Medulla oblongata (tissue), 1 donor: ENCODE measurements at regions not wholly inside any gene's neighbourhood (a gene's known extent, or its start where the extent isn't known, plus 50 kb on each side); places are given as distances from the start of the nearest gene placed in this dataset.
"Not testable (repeated sequence)": the region's sequence is repeated elsewhere in the genome, so short reads cannot be mapped to it uniquely, and the experiment has no call there.

ENCODE experiments used
- DNase-seq: peaks from one replicate; pipeline ENCODE4 v3.0.0-alpha.2; 2015; ENCODE audit errors: extremely low spot score

GRCh38 chr2:239819974-239820555, 205.1 kb downstream of the NDUFA10 start:
- no peak for DNase-seq

- DNase-seq: no peak
Observed at GRCh38 chr2:239819091-239819973, 205.8 kb downstream of the NDUFA10 start.

DNA sequence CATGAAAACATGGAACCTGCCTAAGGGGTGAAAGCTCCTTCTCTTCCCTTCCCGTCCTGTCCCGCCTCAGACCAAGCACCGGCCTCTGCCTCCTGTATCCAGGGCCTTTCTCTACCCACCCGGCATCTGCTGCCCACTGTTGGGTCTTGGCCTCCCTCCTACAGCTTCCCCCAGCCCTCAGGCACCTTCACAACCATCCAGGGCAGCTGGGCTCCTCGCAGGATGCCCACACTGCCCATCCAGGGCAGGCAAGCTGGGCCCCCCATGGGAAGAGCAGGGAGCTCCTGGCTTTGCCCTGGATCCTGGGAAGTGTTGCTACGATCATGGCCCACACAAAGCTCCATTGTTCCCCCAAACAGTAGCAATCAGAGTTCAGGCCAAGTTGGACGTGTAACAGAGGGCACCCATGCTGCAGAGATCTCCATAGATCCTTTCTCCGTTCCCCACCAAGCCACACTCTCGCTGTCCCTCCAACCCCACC, 206.6 kb downstream of the NDUFA10 start:
- peak; percentile 89 for DNase-seq

DNA sequence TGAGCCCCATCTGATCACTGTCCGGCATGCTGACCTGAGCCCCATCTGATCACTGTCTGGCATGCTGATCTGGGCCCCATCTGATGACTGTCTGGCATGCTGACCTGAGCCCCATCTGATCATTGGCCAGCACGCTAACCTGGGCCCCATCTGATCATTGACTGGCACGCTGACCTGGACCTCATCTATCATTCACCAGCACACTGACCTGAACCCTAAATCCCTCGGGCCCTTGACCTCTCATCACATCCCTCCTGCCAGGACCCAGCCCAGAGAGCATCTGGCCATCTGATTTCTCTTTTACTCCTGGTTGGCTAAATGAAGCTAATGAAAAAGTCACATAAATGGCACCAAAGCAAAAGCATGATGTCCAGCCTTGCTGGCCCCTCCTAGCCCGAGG, 207.1 kb downstream of the NDUFA10 start:
- no peak for DNase-seq

DNA sequence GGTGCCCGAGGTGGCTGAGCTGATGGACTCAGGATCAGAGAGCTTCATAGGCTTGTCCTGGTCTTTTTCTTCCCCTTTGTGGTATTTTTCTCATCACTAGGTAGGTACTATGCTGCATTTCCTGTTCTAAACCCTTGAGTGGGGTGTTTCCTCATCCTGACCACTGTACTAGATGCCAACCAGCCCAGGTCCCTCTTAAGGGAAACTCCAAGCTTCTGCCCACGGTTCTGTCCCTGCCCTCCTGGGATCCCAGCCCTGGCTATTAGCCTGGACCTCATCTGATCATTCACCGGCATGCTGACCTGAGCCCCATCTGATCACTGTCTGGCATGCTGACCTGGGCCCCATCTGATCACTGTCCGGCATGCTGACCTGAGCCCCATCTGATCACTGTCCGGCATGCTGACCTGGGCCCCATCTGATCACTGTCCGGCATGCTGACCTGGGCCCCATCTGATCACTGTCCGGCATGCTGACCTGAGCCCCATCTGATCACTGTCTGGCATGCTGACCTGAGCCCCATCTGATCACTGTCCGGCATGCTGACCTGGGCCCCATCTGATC, 207.6 kb downstream of the NDUFA10 start:
- DNase-seq: not testable (repeated sequence)

- DNase-seq: no peak
Observed at GRCh38 chr2:239816576-239817467, 208.3 kb downstream of the NDUFA10 start.

GRCh38 chr2:239815671-239816070, 209.5 kb downstream of the NDUFA10 start:
- DNase-seq: no peak

DNA sequence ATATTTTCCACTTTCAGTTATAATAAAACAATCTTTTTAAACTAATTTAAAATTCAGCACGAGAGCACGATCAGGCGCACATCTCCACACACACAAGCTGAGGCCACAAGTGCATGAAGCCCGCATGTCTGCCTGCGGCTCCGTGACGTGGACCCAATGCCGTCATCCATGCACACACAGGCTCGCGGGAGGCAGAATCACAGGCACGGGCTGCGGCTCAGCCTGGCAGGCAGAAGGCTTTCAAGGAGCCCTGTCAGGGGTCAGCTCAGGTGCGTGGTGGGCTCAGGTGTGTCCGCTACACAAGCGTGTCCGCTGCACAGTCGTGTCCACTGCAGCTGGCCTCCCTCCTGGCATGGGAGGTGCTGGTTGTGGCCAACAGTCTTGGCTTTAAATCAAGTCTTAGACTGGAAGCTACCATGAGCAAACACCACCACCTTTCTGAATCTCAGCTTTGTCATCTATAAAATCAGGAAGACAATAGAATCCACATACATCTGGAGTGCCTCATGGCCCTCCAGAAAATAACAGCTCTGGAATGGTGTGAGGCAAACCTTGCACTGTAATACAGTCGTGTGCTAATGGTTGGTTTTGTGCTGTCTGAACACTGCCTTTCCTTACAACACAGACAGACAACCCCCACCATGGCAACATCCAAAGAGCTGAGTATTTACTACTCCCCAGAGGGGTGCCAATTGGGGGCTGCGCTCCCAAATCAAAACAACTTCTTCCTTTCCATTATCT, 210.1 kb downstream of the NDUFA10 start:
- no peak for DNase-seq

DNA sequence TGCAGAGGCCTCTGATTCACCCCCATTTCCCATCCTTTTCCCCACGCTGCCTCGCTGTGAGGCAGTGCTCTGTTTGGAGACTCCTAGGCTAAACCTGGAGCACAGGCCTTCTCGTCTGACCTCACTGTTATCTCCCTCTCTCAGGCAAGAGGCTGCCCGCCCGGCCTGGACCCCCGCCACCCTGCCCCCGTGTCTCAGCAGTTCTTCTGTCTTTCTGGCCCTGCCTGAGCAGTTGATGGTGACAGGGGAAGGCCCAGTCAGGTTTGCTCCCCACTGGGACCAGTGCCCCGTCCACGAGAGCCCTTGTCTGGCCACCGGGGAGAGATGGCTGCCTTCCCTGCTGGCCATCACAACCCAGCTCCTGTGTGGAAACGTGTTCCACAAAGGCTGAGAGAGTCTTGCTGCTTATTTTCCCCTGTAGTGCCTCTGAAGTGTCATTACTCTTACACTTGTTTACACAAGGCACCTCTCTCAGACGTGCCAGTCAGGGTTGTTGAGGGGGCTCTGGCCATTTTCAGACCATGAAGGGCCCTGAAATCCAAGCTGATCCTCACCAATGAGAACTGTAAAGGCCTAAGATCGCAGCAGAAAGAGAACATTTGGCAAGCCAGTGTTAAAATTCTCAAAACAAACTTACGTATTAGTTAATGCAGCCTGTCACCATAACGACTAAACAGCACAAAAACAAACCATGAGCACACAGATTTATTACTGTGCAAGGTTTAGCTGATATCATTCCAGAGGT, 210.9 kb downstream of the NDUFA10 start:
- no peak for DNase-seq

DNA sequence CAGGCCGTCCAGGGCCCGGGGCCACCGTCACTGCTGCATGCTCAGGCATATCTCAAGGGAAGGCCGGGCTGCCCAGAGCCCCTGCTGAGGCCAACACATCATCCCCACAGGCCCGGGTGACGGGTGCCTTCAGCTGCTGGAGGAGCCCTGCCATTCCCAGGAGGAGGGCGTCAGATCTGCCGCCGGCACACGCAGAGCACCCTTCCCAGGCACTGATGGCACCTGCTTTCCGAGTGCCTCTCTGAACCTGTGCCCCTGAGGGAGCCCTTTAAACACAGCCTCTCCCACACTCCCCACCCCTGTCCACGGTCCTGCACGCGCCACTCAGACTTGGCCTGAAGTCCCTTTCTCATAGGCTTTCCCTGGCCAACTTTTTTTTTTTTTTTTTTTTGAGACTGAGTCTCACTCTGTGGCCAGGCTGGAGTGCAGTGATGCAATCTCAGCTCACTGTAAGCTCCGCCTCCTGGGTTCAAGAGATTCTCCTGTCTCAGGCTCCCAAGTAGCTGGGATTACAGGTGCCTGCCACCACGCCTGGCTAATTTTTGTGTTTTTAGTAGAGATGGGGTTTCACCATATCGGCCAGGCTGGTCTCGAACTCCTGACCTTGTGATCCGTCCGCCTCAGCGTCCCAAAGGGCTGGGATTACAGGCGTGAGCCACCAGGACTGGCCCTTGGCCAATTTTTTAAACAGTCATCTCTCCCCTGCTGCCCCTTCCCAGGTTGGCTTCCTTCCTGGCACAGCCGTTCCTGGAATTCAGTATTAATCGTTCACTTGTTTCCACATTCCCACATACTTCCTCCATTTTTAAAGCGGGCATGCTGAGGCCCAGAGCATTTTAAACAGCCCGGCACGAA, 211.7 kb downstream of the NDUFA10 start:
- no peak for DNase-seq

GRCh38 chr2:239811806-239812560, 213.2 kb downstream of the NDUFA10 start:
- no peak for DNase-seq

DNA sequence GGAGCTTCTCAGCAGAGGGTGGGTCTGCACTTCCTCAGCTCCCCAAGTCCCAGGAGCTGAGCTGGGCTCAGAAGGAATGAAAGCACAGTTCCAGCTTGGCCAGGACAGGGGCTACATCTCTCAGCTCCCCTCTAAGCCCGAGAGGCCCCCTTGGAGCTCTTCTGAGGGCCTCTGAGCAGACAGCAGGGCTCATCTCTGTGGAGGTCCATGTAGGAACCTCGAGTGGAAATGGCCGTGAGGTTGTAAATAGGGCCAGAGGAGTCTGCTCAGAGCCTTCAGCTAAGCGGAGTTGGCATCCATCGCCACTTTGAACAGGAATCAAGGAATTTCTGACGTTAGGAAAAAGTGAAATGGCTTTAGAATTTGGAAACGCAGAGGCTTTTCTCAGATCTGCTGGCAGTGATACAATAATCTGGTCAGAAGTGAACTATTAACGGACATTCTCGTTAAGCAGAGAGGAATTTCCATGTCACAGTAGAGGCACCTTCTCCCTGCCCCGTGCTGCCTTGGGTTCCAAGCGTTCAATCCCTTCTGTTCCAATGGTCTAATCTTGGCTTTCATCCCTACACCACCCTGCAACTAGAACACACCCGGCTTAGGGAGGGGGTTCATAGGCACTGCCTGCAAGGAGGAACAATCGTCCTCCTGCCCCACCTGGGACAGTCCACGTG, 213.9 kb downstream of the NDUFA10 start:
- no peak for DNase-seq

- no peak for DNase-seq
Observed at GRCh38 chr2:239809391-239809790, 215.8 kb downstream of the NDUFA10 start.

- no peak for DNase-seq
Observed at GRCh38 chr2:239807568-239807967, 217.6 kb downstream of the NDUFA10 start.

GRCh38 chr2:239806758-239807434, 218.2 kb downstream of the NDUFA10 start:
- DNase-seq: peak; percentile 42

GRCh38 chr2:239806276-239806675, 218.9 kb downstream of the NDUFA10 start:
- no peak for DNase-seq

- DNase-seq: no peak
Observed at GRCh38 chr2:239805414-239805813, 219.7 kb downstream of the NDUFA10 start.

DNA sequence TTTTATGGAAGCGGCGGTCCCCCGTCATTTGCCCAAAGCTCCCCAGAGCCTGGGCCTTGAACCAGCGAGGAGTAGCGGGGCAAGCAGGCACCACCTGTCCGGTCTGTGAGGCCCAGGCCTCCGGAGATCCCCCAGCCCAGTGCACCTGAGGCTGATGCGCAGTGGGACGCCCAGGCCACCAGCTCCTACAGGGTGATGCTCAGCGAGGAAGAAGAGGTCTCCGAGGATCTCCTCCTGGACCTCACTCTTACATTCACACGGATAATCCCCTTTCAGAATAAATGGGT, 220.2 kb downstream of the NDUFA10 start:
- no peak for DNase-seq
